AG04450 (cell line): ENCODE measurements at regions not wholly inside any gene's neighbourhood (a gene's known extent, or its start where the extent isn't known, plus 50 kb on each side); places are given as distances from the start of the nearest gene placed in this dataset.
"Not testable (repeated sequence)": the region's sequence is repeated elsewhere in the genome, so short reads cannot be mapped to it uniquely, and the experiment has no call there.

Experiments
- CTCF ChIA-PET: fragments of 300-600, 350-600 bp; formaldehyde crosslinking; extraction: SDS; loops from one replicate; lab custom pipeline; 2022; ENCODE audit warnings: antibody characterized with exemption, inconsistent platforms; lab: Charles Lee
- POLR2A ChIA-PET: fragments of 350-600 bp; formaldehyde crosslinking; extraction: SDS; loops from one replicate; lab custom pipeline; 2021; ENCODE audit warnings: antibody characterized with exemption, inconsistent platforms; lab: Yijun Ruan, JAX
- DNase-seq: peaks from one replicate; pipeline ENCODE4 v3.0.0-alpha.2; 2011; ENCODE audit warnings: low read depth, low spot score
- H3K27ac ChIP-seq: one replicate; pipeline ENCODE4 v1.5.1; 2012; ENCODE audit warnings: low read depth, low read length, control low read depth
- H3K27me3 ChIP-seq: one replicate; pipeline ENCODE4 v1.6.0; 2012; ENCODE audit warnings: low read length; ENCODE audit not compliant: control insufficient read depth, insufficient read depth
- H3K4me3 ChIP-seq: 2 replicates; pipeline ENCODE4 v1.5.1; 2011; ENCODE audit warnings: mild to moderate bottlenecking, low read depth, low read length, control low read depth
- H3K9me3 ChIP-seq: 2 replicates; pipeline ENCODE4 v1.5.1; 2012; ENCODE audit warnings: low read length; ENCODE audit not compliant: control insufficient read depth, insufficient read depth
- CTCF ChIP-seq: IDR thresholded peaks from 2 replicates; pipeline ENCODE4 v1.5.1; 2011; ENCODE audit warnings: low read depth, low read length, control low read depth, inconsistent platforms

- H3K9me3 ChIP-seq = no peaks in the 10 kb centered on the region
- CTCF ChIA-PET = interaction anchor here (1.6 kb wide), 1 partner anchor 36 kb away, joined by 3 read pairs; no protein-coding TSS in a partner anchor
- H3K27me3 ChIP-seq = peaks cover 5% of the 10 kb centered on the region
- no peak overlapping the region for H3K4me3 ChIP-seq
- POLR2A ChIA-PET = no interaction called here
- no peak overlapping the region for H3K27ac ChIP-seq
- TF ChIP-seq CTCF = no peak
- DNase-seq = no peak
These were observed 93.4 kb upstream of the WSB1 start for GRCh38 chr17:27200476-27200875.

- POLR2A ChIA-PET = no interaction called here
- Histone ChIP-seq H3K4me3 (no peak overlapping the region), H3K27me3 (peaks cover 5% of the 10 kb centered on the region), H3K9me3 (no peaks in the 10 kb centered on the region), H3K27ac (no peak overlapping the region)
- CTCF ChIA-PET = interaction anchor here (1.3 to 2.1 kb wide), 2 partner anchors 33 to 130 kb away, joined by 3 to 6 read pairs; no protein-coding TSS in a partner anchor
- TF ChIP-seq CTCF = no peak
- no peak for DNase-seq
These were observed 90.7 kb upstream of the WSB1 start for GRCh38 chr17:27203241-27203640.

GRCh38 chr17:27206447-27206846 is 87.5 kb upstream of the WSB1 start:
- no peak for DNase-seq

GRCh38 chr17:27207073-27207513 is 86.8 kb upstream of the WSB1 start:
- Histone ChIP-seq H3K27ac (no peak overlapping the region), H3K27me3 (peaks cover 5% of the 10 kb centered on the region), H3K9me3 (no peaks in the 10 kb centered on the region; the same call in 1 of the 2 replicates), H3K4me3 (no peak overlapping the region)
- POLR2A ChIA-PET = no interaction called here
- peak; percentile 10 for DNase-seq
- CTCF ChIA-PET = interaction anchor here (1.1 to 3.5 kb wide), 7 partner anchors 9 to 145 kb away, joined by 3 to 25 read pairs (median 6); no protein-coding TSS in a partner anchor
- no peak for TF ChIP-seq CTCF

More at GRCh38 chr17:27206447-27206846, 87.5 kb upstream of the WSB1 start:
- CTCF ChIA-PET = interaction anchor here (1.1 to 3.5 kb wide), 7 partner anchors 10 to 145 kb away, joined by 3 to 25 read pairs (median 6); no protein-coding TSS in a partner anchor
- H3K27ac ChIP-seq = no peak overlapping the region
- POLR2A ChIA-PET = no interaction called here
- no peaks in the 10 kb centered on the region for H3K9me3 ChIP-seq
- TF ChIP-seq CTCF = peak; percentile 30; the same call in 1 of the 2 replicates
- H3K4me3 ChIP-seq = no peak overlapping the region
- H3K27me3 ChIP-seq = peaks cover 5% of the 10 kb centered on the region

- H3K27me3 ChIP-seq, POLR2A ChIA-PET, H3K4me3 ChIP-seq, H3K27ac ChIP-seq, H3K9me3 ChIP-seq, DNase-seq: not testable (repeated sequence)
- CTCF ChIA-PET = interaction anchor here (3.5 kb wide), 1 partner anchor 28 kb away, joined by 25 read pairs; no protein-coding TSS in a partner anchor
These were observed 85.5 kb upstream of the WSB1 start for GRCh38 chr17:27208370-27208769.
